ENCODE measurements at regions not wholly inside any gene's neighbourhood (a gene's known extent, or its start where the extent isn't known, plus 50 kb on each side); places are given as distances from the start of the nearest gene placed in this dataset.

DNA sequence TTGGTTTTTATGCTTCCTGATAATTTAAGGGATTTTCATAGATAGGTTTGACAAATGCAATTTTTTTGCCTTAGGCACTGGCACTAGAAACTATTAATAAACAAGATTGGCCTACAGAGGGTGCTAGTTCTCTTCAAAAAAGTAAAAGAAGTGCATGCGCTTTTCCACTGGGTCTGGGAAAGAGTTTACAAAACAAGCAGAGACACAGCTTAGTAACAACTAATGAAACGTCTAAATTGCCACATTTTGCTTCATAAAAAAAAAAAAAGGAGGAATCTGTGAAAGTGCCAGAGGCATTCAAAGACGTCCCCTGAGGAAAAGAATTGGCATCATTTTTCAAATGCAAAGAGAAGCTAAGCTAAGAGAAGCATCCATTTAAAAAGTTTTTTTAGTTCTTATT lies 58.3 kb upstream of the EEA1 start:
- POLR2A ChIA-PET: interaction anchor here (0.7 to 0.9 kb wide), 3 partner anchors 12 to 59 kb away, joined by 3 read pairs; no protein-coding TSS in a partner anchor

DNA sequence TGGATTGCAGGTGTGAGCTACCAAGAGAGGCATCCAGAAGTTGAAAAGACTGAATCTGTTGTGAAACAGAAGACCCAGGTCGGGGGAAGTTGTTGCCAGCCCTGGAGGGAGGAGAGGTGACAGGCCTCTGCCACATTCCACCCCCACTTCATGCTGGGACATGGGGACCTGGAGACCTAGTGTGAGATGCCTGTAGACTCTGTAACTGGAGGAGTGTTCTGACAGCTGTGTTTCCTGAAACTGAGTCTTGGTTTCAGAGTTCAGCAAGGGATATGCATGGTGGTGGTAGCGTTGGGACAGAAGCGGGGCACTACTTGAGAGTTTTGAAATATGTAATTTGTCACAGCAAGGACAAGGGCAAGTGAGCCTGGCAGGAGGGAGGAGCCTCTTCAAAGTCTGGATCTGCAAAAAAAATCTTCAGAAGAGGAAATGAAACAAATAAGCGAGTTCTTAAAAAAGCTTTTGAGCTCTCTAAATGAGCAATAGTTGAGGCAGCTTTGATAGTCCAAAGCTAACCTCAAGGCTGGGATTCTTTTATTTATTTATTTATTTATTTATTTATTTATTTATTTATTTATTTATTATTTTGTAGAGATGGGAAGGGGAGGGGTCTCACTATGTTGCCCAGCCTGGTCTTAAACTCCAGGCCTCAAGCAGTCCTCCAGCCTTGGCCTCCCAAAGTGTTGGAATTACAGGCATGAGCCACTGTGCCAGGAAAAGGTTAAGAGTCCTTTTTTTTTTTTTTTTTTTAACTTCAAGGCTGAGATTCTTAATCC lies 58.9 kb upstream of the EEA1 start:
- POLR2A ChIA-PET: interaction anchor here (0.7 kb wide), 2 partner anchors 14 to 60 kb away, joined by 3 read pairs; no protein-coding TSS in a partner anchor
- TF ChIP-seq, protein P1, sequence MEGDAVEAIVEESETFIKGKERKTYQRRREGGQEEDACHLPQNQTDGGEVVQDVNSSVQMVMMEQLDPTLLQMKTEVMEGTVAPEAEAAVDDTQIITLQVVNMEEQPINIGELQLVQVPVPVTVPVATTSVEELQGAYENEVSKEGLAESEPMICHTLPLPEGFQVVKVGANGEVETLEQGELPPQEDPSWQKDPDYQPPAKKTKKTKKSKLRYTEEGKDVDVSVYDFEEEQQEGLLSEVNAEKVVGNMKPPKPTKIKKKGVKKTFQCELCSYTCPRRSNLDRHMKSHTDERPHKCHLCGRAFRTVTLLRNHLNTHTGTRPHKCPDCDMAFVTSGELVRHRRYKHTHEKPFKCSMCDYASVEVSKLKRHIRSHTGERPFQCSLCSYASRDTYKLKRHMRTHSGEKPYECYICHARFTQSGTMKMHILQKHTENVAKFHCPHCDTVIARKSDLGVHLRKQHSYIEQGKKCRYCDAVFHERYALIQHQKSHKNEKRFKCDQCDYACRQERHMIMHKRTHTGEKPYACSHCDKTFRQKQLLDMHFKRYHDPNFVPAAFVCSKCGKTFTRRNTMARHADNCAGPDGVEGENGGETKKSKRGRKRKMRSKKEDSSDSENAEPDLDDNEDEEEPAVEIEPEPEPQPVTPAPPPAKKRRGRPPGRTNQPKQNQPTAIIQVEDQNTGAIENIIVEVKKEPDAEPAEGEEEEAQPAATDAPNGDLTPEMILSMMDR (IDR thresholded peaks at IDR 0.05; ENCODE audit: insufficient read depth, low read length, missing control alignments): no peak
- no peak overlapping the region for H3K4me3 ChIP-seq (ENCODE audit: low read depth, low read length)

More for the DNA sequence above, 58.3 kb upstream of the EEA1 start:
- peak; percentile 29 for DNase-seq (ENCODE audit: low read depth, low spot score)
- TF ChIP-seq, protein P1 (IDR thresholded peaks at IDR 0.05; ENCODE audit: insufficient read depth, low read length, missing control alignments): no peak
- H3K4me3 ChIP-seq (ENCODE audit: low read depth, low read length): no peak overlapping the region
- CTCF ChIA-PET: interaction anchor here (0.6 to 7.8 kb wide), 58 partner anchors 8 to 1115 kb away, joined by 3 to 112 read pairs (median 5); partner anchors contain the start of gene MRPL42

DNA sequence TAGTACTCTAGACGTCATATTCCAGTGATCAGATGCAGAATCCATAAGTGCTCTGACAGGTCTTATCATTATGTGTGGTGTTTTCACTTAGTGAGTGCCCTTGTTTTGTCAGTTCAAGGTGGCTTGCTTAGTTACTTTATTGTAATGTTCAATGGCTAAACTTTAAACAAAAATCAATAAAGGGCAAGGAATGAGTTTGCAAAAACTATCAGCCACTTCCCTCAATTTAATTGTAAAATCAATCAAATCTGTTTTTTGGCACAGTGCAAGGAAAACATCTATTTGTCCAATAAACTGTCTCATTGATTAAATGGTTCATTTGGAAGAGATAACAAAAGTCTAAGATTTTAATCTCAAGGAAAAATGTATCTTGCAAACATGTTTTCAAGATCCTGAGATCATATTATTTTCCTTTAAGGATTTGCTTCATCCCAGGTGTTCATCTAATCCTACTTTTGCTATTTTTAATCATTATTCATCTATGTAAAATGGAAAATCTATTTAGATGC lies 59.6 kb upstream of the EEA1 start:
- TF ChIP-seq, protein P1 (IDR thresholded peaks at IDR 0.05; ENCODE audit: insufficient read depth, low read length, missing control alignments): no peak
- no peak overlapping the region for H3K4me3 ChIP-seq (ENCODE audit: low read depth, low read length)
- ChIA-PET POLR2A (no interaction called here), CTCF (interaction anchor here (1.2 to 7.8 kb wide), 18 partner anchors 7 to 1113 kb away, joined by 3 to 112 read pairs (median 18); no protein-coding TSS in a partner anchor)
- no peak for DNase-seq (ENCODE audit: low read depth, low spot score)

More for the DNA sequence above, 58.9 kb upstream of the EEA1 start:
- DNase-seq (ENCODE audit: low read depth, low spot score): no peak
- CTCF ChIA-PET: interaction anchor here (0.6 to 7.8 kb wide), 50 partner anchors 8 to 1114 kb away, joined by 3 to 112 read pairs (median 5); partner anchors contain the start of gene MRPL42

- ChIA-PET CTCF (interaction anchor here (1.2 to 7.8 kb wide), 7 partner anchors 9 to 429 kb away, joined by 3 to 106 read pairs (median 4); no protein-coding TSS in a partner anchor), POLR2A (no interaction called here)
- TF ChIP-seq, protein P1 (IDR thresholded peaks at IDR 0.05; ENCODE audit: insufficient read depth, low read length, missing control alignments): no peak
- no peak for DNase-seq (ENCODE audit: low read depth, low spot score)
- H3K4me3 ChIP-seq (ENCODE audit: low read depth, low read length): no peak overlapping the region
These were observed 60.8 kb upstream of the EEA1 start for GRCh38 chr12:92989715-92990484.

DNA sequence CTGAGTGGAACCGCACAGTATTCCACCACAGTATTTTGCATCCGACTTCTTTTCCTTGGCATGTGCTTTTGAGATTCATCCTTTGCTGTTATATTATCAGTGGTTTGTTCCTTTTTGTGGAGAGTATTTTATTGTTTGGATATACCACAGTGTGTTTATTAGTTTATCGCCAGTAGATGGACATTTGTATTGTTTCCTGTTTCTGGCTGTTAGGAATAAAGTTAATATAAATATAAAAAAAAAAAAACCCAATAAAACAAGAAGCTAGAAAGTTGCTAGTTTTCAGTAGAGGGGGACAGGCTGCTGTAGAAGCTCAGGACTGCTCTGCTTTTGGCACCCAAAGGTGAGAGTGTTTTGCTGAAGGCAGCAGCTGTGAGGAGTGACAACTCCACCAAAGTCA lies 62.0 kb upstream of the EEA1 start:
- POLR2A ChIA-PET: no interaction called here
- CTCF ChIA-PET: interaction anchor here (1.7 to 3.1 kb wide), 2 partner anchors 24 to 406 kb away, joined by 5 to 29 read pairs; no protein-coding TSS in a partner anchor
- DNase-seq (ENCODE audit: low read depth, low spot score): no peak
- TF ChIP-seq, protein P1 (IDR thresholded peaks at IDR 0.05; ENCODE audit: insufficient read depth, low read length, missing control alignments): no peak
- no peak overlapping the region for H3K4me3 ChIP-seq (ENCODE audit: low read depth, low read length)

Data from AG04449 (cell line).